T1000 (cell line): ENCODE measurements at regions not wholly inside any gene's neighbourhood (a gene's known extent, or its start where the extent isn't known, plus 50 kb on each side); places are given as distances from the start of the nearest gene placed in this dataset.

Source experiments
- DNase-seq: peaks from one replicate; lab custom pipeline; 2025; ENCODE audit warnings: mixed read lengths; lab: John Stamatoyannopoulos, UW

DNA sequence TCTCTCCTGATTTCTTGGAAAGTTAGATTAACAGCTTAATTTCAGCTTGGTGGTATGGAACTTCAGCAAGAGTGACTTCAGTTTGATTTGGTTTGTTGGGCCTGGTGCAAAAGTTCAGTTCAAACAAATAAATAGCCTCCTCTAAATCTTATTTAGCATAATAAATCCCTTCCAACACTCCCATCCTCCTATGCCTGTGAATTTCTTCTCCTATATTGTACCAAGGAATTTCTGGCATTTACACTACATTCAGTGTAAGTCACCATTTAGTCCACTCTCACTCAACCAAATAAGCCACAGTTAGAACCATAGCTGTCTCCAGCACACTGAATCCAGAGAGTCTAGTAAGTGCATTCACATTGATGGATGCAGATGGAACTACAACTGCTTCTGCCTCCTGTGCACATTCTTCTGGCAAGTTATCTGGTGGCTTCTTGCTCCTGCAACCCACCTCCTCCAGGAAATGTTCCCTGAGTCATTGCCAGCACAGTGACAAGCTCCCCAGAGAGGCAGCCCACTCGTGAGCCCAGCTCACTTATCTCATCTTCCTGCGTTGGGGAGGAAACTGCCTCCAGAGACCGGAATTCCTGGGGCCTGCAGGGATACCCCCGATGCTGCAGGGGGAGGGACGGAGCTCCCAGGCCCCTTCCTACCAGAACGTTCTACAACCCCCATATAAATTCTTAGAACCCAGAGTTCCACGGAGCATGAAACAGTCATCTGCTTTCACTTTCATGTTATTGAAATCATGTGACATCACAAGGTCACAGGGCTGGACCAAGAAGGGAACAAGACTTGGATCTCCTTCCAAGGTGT lies 318.3 kb downstream of the PHKB start:
- DNase-seq, result no peak

- DNase-seq, result no peak
Measured at GRCh38 chr16:47778106-47778801, 317.1 kb downstream of the PHKB start.

DNA sequence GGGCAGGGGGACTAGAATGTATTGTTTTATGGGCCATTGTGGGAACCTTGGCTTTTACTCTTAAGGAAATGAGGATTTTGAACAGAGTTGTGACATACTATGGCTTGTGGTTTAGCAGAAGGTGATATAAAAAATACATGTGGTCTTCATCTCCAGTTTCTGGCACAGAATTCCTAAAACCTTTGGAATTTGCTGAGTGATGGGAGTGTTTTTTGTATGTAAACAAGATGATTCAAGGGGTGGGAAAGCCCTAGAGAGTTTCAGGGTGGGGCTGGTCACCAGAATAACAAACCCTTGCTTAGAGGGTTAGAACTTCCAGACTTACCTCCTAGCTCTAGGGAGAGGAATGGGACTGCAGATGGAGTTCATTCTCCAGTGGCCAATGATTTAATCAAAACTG lies 316.1 kb downstream of the PHKB start:
- no peak for DNase-seq

DNA sequence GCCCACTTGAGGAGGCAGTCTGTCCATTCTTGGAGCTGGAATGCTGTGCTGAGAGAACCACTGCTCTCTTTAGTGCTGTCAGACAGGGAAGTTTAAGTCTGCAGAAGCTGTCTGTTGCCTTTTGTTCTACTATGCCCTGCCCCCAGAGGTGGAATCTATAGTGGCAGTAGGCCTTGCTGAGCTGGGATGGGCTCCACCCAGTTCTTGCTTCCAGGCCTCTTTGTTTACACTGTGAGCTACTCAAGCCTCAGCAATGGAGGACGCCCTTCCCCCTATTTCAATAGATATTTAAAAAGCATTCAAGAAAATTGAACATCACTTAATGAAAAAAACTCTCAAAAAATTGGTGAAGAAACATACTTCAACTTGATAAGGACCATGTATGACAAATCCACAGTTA lies 313.5 kb downstream of the PHKB start:
- no peak for DNase-seq

GRCh38 chr16:47753659-47754058 lies 292.5 kb downstream of the PHKB start:
- DNase-seq, result no peak
